Epithelial cell of proximal tubule (primary cell): ENCODE measurements at regions not wholly inside any gene's neighbourhood (a gene's known extent, or its start where the extent isn't known, plus 50 kb on each side); places are given as distances from the start of the nearest gene placed in this dataset.
A peak's percentile ranks its signal among the peaks of the same experiment; 100 is the strongest.

ENCODE experiments used
- DNase-seq: peaks from one replicate; pipeline ENCODE4 v3.0.0-alpha.2; 2011; ENCODE audit warnings: low read depth
- H3K4me3 ChIP-seq: 2 replicates; pipeline ENCODE4 v1.5.1; 2011; ENCODE audit warnings: low read depth, mild to moderate bottlenecking, low read length
- CTCF ChIP-seq: conservative IDR thresholded peaks from 2 replicates; pipeline ENCODE4 v1.5.1; 2012; ENCODE audit warnings: low read depth, mild to moderate bottlenecking, low read length

GRCh38 chr5:5071554-5071953, 68.6 kb upstream of the ADAMTS16 start:
- DNase-seq = no peak
- no peak for TF ChIP-seq CTCF
- no peak overlapping the region for H3K4me3 ChIP-seq

GRCh38 chr5:5077236-5077635, 62.9 kb upstream of the ADAMTS16 start:
- no peak overlapping the region for H3K4me3 ChIP-seq
- no peak for TF ChIP-seq CTCF
- no peak for DNase-seq

GRCh38 chr5:5078009-5078897, 61.9 kb upstream of the ADAMTS16 start:
- H3K4me3 ChIP-seq = no peak overlapping the region
- DNase-seq = peak; percentile 54
- peak; percentile 22 for TF ChIP-seq CTCF

- no peak overlapping the region for H3K4me3 ChIP-seq
- no peak for DNase-seq
- no peak for TF ChIP-seq CTCF
Observed at GRCh38 chr5:5079876-5080275, 60.3 kb upstream of the ADAMTS16 start.

GRCh38 chr5:5080790-5081189, 59.3 kb upstream of the ADAMTS16 start:
- DNase-seq = peak; percentile 69
- no peak overlapping the region for H3K4me3 ChIP-seq

GRCh38 chr5:5085381-5085780, 54.7 kb upstream of the ADAMTS16 start:
- TF ChIP-seq CTCF = no peak
- no peak for DNase-seq
- no peak overlapping the region for H3K4me3 ChIP-seq

More at GRCh38 chr5:5080790-5081189, 59.3 kb upstream of the ADAMTS16 start:
- TF ChIP-seq CTCF = no peak
